ENCODE measurements at regions not wholly inside any gene's neighbourhood (a gene's known extent, or its start where the extent isn't known, plus 50 kb on each side); places are given as distances from the start of the nearest gene placed in this dataset.
"Not testable (repeated sequence)": the region's sequence is repeated elsewhere in the genome, so short reads cannot be mapped to it uniquely, and the experiment has no call there.

DNA sequence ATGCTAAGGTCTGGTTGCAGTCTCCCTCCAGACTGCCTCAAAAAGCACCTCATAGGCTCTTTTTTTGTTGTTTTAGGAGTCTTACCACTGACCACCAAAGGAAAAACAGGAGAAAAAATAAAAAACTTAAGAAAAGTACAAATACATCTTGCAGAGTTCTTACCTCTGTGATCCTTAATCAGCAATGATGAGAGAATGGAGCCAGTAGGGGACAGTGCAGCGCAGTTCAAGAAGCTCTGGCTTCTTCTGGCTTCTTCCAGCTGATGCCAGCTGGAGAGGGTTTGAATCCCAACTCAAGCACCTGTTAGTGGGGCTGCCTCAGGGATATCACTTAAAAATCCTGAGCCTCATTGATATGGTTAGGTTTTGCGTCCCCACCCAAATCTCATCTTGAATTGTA is 223.3 kb upstream of the ISX start:
- POLR2A ChIA-PET: no interaction called here
- no peak for DNase-seq (ENCODE audit: extremely low spot score)
- CTCF ChIA-PET: no interaction called here
- TF ChIP-seq, protein P1, sequence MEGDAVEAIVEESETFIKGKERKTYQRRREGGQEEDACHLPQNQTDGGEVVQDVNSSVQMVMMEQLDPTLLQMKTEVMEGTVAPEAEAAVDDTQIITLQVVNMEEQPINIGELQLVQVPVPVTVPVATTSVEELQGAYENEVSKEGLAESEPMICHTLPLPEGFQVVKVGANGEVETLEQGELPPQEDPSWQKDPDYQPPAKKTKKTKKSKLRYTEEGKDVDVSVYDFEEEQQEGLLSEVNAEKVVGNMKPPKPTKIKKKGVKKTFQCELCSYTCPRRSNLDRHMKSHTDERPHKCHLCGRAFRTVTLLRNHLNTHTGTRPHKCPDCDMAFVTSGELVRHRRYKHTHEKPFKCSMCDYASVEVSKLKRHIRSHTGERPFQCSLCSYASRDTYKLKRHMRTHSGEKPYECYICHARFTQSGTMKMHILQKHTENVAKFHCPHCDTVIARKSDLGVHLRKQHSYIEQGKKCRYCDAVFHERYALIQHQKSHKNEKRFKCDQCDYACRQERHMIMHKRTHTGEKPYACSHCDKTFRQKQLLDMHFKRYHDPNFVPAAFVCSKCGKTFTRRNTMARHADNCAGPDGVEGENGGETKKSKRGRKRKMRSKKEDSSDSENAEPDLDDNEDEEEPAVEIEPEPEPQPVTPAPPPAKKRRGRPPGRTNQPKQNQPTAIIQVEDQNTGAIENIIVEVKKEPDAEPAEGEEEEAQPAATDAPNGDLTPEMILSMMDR (IDR thresholded peaks at IDR 0.05; ENCODE audit: control extremely low read depth, extremely low read depth, low read depth, missing control alignments): no peak

DNA sequence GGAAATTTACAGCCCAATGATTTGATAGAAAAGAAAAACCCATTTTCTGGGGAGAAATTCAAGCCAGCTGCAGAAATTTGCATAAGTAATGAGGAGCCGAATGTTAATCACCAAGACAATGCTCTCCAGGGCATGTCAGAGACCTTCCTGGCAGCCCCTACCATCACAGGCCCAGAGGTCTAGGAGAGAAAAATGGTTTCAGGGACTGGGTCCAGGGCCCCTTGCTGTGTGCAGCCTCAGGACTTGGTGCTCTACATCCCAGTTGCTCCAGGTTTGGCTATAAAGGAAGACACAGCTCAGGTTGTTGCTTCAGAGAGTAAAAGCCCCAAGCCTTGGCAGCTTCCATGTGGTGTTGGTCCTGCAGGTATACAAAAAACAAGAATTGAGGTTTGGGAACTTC is 222.2 kb upstream of the ISX start:
- DNase-seq (ENCODE audit: extremely low spot score); CTCF ChIA-PET; POLR2A ChIA-PET: not testable (repeated sequence)

DNA sequence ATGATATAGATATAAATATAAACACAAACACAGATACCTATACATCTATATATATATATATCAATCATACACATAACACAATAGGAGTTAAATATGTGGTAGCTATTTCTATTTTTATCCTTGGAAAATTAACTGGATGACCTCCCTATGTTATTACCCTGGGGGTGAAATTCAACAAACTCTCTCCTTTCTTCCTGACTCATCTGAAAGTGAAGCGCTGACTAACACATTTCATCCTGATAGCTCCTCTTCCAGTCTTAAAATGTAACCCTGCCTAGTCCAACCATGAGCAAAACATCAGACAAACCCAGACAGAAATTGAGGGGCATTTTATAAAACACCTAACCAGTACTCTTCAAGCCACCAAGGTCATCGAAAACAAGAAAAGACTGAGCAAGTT is 220.6 kb upstream of the ISX start:
- DNase-seq (ENCODE audit: extremely low spot score): no peak
- CTCF ChIA-PET: no interaction called here
- POLR2A ChIA-PET: no interaction called here
- TF ChIP-seq, protein P1 (IDR thresholded peaks at IDR 0.05; ENCODE audit: control extremely low read depth, extremely low read depth, low read depth, missing control alignments): no peak

DNA sequence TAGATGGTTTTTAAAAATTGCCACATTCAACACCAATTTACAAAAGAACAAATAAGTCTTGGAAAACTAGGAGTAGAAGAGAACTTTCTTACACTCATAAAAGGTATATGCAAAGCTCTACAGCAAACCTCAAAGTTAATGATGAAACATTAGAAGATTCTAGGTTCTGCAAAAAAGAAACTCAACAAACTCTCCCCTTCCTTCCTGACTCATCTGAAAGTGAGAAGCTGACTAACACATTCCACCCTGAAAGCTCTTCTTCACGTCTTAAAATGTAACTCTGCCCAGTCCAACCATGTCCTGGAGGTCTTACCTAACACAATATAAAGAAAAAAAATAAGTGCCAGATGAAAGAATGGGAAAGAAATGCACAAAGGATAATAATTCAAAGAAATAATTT is 218.9 kb upstream of the ISX start:
- ChIA-PET CTCF (interaction anchor here (1.1 to 1.3 kb wide), 2 partner anchors 9 to 304 kb away, joined by 3 to 5 read pairs; no protein-coding TSS in a partner anchor), POLR2A (no interaction called here)
- DNase-seq (ENCODE audit: extremely low spot score): peak; percentile 20
- TF ChIP-seq, protein P1 (IDR thresholded peaks at IDR 0.05; ENCODE audit: control extremely low read depth, extremely low read depth, low read depth, missing control alignments): no peak

DNA sequence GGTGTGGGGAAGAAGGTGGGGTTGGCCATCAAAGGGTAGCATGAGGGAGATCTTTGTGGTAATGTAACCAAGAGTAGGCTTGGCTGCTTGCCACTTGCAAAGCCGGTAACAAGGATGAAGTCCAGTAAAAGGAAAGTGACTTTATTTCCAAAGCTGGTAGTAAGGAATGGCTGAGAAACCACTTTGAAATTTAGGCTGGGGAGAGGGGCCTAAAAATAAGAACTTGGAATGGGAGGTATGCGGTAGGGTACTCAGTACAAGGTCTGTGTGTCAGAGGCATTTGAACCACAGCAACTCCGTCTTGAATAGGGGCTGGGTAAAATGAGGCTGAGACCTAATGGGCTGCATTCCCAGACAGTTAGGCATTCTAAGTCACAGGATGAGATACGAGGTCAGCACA is 216.0 kb upstream of the ISX start:
- TF ChIP-seq, protein P1 (IDR thresholded peaks at IDR 0.05; ENCODE audit: control extremely low read depth, extremely low read depth, low read depth, missing control alignments): no peak
- ChIA-PET CTCF (interaction anchor here (1.7 kb wide), 1 partner anchor 18 kb away, joined by 3 read pairs; no protein-coding TSS in a partner anchor), POLR2A (no interaction called here)
- no peak for DNase-seq (ENCODE audit: extremely low spot score)

DNA sequence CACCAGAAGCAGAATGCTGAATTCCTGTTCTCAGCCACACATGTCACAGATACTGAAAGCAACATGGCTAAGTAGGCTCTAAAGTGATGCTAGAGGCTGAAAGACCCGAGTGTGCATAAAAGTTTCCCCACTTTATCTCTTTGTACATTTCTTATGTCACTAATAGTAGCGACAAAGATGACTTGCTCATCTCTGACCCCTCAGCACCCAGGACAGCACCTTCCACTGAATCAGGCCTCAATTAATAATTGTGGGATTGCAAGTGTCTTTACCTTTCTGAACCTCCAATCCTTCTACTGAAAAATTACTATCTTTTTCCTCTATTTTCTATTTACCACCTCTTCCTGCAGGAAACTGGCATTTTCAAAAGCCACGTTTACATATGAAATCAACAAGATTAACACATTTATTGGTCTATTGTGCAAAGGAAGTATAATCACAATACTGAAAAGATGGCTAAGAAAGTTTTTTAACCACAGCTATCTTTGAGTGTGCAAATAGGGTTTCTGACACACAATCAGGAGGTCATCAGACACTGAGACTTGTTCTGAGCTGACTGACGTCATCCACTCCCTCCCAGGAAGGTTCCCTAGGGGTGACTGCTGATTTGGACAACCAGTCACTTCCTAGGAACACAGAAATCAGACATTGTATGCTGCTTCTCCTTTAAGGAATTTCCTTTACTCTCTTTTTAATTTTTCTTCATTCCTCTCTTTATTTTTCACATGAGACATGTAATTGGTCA is 213.9 kb upstream of the ISX start:
- TF ChIP-seq, protein P1 (IDR thresholded peaks at IDR 0.05; ENCODE audit: control extremely low read depth, extremely low read depth, low read depth, missing control alignments): no peak
- no peak for DNase-seq (ENCODE audit: extremely low spot score)
- ChIA-PET POLR2A (no interaction called here), CTCF (interaction anchor here (1.0 to 1.7 kb wide), 4 partner anchors 14 to 298 kb away, joined by 3 to 4 read pairs (median 3); no protein-coding TSS in a partner anchor)

DNA sequence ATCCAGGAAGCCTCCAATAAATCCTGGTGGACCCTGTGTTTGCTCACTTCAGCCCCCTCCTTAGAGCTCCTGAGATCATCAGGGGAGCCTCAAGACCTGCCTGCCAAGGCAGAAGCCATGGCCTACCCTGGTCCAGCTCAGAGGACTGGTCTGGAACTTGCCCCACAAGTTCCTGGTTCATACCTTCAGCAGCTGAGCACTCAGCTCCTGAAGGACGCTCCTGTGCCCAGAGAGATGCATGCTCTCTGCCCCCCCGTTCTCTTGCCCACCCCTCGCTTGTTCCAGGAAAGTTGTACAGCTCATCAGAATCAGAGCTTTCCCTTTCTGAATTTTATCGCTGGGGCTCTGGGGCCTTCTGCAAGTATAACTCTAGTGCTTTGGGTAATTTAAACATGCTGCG is 210.5 kb upstream of the ISX start:
- CTCF ChIA-PET: interaction anchor here (1.4 to 1.7 kb wide), 2 partner anchors 9 to 188 kb away, joined by 4 to 5 read pairs; no protein-coding TSS in a partner anchor
- POLR2A ChIA-PET: no interaction called here
- TF ChIP-seq, protein P1 (IDR thresholded peaks at IDR 0.05; ENCODE audit: control extremely low read depth, extremely low read depth, low read depth, missing control alignments): no peak
- DNase-seq (ENCODE audit: extremely low spot score): no peak
